A172 (cell line): ENCODE measurements at regions not wholly inside any gene's neighbourhood (a gene's known extent, or its start where the extent isn't known, plus 50 kb on each side); places are given as distances from the start of the nearest gene placed in this dataset.
A peak's percentile ranks its signal among the peaks of the same experiment; 100 is the strongest.
"Not testable (repeated sequence)": the region's sequence is repeated elsewhere in the genome, so short reads cannot be mapped to it uniquely, and the experiment has no call there.

Experiments
- DNase-seq: peaks from one replicate; pipeline ENCODE4 v3.0.0-alpha.2; 2015; ENCODE audit warnings: low spot score

DNA sequence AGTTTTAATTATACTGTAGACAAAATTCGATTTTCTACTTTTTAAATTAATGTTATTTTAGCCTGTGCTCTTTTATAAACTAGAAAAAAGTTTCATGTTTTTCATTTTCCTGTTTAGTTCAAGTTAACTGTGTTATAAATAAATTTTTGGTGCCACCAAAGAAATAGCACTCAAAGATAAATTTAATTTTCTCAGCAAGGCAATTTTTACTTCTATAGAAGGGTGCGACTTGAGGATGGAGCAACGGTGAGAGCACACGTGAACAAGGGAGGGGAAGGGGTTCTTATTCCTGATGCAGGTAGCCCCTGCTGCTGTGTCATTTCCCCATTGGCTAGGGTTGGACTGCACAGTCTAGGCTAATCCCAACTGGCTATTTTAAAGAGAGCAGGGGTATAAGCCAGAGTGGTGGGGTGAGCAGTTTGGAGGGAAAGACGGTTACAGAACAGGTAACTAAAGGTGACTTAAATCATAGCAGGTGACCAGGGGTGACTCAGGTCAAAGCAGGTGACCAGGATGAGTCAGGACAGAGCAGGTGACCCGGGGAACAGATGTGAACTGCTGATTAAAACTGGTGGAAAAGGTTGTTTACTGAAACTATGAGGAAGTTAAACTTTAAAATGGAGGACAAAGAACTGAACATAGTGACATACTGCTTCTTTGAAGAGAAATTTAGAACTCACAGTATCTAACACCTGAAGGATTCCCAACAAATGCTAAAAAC, 104.6 kb upstream of the GPBP1 start:
- no peak for DNase-seq

DNA sequence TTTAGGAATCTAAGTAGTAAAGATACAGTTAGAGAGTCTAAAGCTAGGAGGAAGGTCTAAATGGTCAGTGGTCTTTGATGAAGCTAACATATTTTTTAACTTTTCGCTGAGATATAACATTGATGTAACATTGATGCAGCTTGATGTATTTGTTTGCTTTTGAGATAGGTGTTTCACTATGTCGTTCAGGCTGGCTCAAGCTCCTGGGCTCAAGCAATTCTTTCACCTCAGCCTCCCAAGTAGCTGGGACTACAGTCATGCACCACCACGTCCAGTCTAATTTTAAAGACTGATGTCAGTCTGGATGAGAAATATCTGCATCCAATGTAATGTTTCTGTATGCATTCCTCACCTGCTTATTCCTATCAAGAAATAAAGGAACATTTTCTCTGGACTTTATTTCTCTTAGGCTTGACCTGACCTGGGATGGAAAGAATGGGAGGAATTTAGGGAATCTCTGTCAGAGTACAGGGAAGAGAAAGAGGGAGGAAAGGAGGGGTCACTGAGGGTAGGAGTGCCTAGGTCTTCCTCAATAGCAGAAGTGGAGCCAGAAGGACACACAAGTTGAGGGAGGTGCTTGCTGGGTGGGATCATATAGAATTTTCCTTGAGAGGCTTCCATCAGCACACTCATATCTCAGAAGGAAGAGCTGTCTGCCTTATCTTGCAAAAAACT, 101.5 kb upstream of the GPBP1 start:
- DNase-seq, result no peak

DNA sequence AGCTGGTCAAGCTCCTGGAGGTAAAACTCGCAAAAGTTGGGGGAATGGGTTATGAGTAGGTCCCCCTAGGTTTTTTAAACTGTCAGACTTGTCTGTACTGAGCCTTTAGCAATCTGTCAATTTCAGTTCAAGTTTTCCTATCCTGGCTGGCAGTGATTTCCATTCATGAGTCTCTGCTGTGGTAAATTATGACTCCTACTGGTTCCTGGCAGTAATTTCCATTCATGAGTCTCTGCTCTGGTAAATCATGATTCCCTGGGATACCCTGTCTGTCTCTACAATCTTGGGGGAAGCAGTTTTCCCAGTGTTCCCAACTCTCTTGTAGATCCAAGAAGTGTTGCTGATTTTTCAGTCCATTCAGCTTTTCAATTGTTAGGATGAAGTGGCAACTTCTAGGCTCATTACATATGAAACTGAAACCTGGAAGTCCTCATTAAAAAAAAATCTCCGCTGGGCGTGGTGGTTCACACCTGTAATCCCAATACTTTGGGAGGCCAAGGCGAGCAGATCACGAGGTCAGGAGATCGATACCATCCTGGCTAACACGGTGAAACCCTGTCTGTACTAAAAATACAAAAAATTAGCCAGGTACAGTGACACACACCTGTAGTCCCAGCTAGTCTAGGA, 91.3 kb upstream of the GPBP1 start:
- peak; percentile 7 for DNase-seq

DNA sequence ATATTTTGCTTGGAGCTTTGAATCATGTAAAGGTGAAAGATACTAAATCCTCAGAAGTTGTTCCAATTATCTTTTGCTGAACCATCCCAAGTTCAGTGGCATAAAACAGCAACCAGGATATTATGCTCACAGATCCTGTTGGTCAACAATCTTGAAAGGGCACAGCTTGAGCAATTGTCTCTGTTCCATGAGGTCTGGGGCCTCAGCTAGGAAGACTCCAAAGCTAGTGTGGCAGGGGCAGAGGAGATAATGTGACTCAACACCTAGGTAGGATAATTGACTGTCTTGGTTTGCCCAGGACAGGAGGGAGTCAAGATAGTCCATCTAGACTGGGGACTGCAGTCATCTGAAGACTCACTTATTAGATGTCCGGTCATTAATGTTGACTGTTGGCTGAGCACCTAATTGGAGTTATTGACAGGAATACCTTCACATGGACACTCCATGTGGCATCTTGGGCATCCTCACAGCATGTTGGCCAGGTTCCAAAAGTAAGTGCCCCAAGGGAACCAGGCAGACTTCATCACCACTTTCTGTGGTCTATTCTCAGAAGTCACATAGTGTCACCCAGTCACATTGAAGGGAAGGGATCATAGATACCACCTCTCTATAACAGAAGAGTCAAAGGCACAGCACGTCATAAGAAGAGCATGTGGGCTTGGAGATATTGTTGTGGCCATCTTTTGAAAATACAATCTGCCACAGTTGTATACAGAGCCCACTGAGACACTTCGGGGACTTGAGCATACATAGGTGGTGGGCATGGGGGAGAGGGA, 88.4 kb upstream of the GPBP1 start:
- no peak for DNase-seq

DNA sequence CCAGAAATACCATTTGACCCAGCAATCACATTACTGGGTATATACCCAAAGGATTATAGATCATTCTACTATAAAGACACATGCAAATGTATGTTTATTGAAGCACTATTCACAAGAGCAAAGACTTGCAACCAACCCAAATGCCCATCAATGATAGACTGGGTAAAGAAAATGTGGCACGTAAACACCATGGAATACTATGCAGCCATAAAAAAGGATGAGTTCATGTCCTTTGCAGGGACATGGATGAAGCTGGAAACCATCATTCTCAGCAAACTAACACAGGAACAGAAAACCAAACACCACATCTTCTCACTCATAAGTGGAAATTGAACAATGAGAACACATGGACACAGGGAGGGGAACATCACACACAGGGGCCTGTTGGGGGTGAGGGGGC, 85.9 kb upstream of the GPBP1 start:
- not testable (repeated sequence) for DNase-seq

DNA sequence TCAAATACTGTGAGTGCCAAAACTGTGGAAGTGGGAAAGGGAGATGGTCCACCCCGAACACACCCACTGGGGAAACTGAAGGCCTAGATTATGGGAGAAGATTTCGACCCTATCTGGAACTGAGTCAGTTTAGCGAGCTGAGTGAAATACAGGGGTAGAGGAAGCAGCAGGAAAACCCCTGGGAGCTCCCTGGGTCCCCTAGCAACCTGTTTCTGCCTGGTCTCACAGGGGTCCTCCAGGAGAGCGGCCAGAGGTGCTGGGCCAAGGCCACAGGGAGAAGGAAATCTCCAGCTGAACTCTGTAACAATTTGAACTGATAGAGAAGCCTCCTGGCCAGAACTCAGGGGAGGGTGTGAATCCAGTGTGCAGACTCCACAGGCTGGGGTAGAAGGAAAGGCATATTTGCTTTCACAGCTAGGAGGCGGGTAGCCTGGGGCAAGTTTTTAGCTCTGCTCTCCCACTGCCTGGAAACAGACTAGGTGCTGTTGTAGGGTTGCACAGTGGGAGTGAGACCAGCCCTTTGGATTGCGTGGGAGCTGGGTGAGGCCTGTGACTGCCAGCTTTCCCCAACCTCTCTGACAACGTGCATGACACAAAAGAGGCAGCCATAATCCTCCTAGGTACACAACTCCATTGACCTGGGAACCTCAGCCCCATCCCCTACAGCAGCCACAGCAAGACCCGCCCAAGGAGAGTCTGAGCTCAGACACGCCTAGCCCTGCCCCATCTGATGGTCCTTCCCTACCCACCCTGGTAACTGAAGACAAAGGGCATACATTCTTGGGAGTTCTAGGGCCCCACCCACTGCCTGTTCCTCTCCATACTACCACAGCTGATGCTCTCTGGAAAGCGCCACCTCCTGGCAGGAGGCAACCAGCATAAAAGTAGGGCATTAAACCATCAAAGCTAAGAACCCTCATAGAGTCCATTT, 78.8 kb upstream of the GPBP1 start:
- no peak for DNase-seq

DNA sequence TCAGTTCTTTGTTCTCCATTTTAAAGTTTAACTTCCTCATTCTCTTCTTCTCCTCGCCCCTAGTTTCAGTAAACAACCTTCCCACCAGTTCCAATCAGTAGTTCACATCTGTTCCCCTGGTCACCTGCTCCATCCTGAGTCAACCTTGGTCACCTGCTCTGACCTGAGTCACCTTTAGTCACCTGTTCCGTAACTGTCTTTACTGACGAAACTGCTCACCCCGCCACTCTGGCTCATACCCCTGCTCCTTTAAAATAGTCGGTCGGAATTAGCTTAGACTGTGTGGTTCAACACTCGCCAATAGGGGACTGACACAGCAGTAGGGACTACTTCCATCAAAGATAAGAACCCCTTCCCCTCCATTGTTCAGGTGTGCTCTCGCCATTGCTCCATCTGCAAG, 76.3 kb upstream of the GPBP1 start:
- no peak for DNase-seq

DNA sequence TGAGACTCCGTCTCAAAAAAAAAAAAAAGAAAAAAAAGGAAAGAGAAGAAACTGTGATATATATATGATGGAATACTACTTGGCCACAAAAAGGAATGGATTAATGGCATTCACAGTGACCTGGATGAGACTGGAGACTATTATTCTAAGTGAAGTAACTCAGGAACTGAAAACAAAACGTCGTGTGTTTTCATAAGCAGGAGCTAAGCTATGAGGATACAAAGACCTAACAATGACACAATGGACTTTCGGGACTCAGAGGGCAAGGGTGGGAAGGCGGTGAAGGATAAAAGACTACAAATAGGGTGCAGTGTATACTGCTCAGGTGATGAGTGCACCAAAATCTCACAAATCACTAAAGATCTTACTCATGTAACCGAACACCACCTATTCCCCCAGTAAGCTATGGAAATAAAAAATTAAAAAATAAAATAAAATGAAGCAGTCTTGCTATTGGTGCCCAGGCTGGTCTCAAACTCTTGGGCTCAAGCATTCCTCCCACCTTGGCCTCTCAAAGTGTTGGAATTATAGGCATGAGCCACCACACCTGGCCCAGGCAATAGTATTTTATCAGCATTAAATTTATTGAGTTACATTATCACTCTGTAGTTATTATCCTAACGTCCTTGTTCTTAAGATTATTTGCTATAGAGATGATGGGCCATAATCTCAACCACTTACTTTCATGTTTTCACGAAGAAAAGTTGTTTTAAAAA, 71.5 kb upstream of the GPBP1 start:
- DNase-seq, result no peak

DNA sequence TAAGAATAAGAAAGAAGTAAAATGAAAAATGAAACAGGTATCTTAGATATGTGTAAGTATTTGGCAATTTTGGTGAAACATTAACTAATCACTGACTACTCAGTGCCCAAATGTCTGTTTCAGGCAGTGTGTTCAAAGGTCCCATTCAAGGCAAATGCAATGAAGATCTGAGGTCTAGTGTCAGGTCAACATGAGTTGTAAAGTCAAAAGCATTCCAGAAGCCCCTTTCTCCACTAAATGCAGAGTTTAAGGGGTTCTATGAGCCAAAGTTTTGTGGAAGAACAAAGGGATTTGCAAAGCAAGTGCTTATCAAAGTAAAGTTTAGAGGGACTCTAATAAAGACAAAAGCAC, 71.0 kb upstream of the GPBP1 start:
- DNase-seq, result no peak

DNA sequence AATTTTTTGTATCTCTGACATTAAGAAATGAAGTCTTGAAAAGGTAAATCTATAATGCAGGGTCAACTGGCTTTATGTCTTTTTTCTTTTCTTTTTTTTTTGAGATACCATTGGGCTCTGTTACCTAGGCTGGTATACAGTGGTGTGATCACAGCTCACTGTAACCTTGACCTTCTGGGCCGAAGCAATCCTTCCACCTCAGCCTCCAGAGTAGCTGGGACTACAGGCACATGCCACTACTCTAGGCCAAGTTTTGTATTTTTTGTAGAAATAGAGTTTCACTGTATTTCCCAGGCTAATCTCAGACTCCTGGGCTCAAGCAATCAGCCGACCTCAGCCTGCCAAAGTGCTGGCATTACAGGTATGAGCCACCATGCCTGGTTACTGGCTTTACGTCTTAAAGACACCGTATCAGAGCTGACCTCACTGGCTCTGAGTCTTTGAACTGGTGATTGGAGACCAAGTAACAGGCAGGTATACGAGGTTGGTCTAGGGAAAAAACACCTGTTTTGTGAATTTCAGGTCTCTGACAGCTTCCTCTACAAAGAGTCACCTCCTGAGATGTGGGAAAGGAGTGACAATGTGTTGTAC, 70.4 kb upstream of the GPBP1 start:
- no peak for DNase-seq

DNA sequence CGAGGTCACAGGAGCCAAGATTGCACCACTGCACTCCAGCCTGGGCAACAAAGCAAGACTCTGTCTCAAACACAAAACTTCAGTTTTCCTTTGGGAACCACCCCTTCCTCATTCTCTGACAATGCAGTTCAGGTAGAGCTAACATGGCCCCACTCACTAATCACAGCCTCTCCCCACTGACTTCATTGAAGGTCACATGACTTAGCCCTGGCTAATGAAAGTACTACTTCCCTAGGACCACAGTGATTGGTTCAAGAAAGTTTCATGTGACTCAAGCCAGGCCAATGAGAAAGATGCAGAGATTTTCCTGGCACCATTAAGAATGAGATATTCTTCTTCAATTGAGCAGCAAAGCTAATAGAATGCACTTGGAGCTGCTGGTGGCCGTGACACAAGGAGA, 67.2 kb upstream of the GPBP1 start:
- DNase-seq, result no peak

DNA sequence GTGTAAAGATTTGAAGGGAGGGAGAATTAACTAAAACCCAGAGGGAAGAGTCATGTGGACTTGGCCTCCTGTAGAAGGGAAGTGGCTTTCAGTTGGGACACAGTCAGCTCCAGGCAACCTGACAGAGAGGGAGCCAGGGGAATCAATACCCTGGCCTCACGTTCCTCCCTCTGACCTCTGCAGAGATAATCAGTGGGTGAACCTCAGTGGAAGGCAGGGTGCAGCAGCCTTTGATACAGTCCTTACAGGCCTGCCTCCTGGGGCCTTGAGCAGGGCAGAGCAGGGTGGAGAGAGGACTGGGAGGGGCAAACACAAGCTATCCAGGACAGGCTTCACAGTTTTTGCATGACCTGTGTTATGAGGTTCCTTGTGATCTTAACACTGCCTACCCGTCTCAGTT, 61.9 kb upstream of the GPBP1 start:
- no peak for DNase-seq

DNA sequence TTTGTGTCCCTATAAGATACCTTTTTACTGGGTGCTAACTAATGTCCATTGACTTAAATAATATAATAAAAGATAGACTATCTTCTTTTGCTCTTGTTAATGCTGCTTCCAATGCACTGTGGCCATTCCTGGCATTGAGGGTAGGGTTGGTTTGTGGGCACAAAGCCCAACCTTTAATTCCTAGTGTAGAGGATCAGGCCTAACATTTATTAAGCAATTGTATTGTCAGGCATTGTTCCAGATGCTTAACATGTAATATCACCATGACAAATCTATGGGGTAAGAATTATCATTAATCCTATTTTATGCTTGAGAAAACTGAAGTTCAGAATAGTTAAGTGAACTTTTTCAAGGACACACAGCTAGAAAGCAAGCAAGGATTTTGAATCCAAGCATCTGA, 60.4 kb upstream of the GPBP1 start:
- DNase-seq, result no peak

DNA sequence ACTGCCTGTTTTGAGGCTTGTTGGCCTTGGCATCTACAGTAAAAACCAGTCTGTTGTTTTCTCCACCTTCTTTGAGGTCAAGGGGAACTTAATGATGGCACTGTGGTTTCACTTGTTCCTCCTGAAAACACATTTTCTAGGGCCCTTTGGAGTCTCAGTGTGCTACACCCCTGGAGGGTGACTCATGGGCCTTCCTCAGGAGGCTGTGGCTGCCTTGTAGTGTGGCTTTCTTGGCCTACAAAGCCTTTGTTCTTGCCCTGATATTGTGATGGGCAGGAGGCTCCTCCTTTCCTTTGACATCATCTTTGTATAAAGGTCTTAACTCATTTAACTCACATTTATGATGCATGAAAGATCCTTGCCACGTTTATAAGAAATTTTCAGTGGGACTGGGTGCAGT, 56.3 kb upstream of the GPBP1 start:
- no peak for DNase-seq

DNA sequence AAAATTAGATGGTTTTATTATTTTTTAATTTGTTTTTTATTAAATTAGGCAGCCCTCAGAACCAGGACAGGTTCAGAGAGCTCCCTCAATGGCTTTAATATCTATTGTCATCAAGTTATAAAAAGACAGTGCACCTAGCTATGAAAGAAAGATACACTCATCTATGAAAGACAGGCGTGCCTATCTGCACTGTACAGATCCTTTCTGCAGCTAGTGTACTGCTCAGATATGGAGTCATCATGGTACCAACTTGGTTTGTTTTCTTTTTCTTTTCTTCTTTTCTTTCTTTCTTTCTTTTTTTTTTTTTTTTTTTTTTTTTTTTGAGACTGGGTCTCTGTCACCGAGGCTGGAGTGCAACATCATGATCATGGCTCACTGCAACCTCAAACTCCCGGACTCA, 54.8 kb upstream of the GPBP1 start:
- DNase-seq, result no peak

DNA sequence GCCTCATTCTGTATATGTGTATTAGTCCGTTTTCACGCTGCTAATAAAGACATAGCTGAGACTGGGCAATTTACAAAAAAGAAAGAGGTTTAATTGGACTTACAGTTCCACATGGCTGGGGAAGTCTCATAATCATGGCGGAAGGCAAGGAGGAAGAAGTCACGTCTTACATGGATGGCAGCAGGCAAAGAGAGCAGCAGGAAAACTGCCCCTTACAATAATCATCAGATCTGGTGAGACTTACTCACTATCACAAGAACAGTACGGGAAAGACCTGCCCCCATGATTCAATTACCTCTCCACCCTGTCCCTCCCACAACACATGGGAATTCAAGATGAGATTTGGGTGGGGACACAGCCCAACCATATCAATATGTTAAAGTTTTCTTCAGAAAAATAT, 49.8 kb upstream of the GPBP1 start:
- DNase-seq, result no peak
